Activated effector memory CD4-positive, alpha-beta T cell treated with Interleukin-2 at 50 U/mL for 16 hours (primary cell): ENCODE measurements at regions not wholly inside any gene's neighbourhood (a gene's known extent, or its start where the extent isn't known, plus 50 kb on each side); places are given as distances from the start of the nearest gene placed in this dataset.

ENCODE experiments used
- DNase-seq: peaks from one replicate; pipeline ENCODE4 v3.0.0-alpha.2; 2020

- DNase-seq, result no peak
Measured at GRCh38 chr17:74098136-74099024, 105.1 kb upstream of the RPL38 start.

GRCh38 chr17:74099442-74100340, 103.8 kb upstream of the RPL38 start:
- no peak for DNase-seq

- no peak for DNase-seq
Measured at GRCh38 chr17:74104921-74105320, 98.6 kb upstream of the RPL38 start.

- no peak for DNase-seq
Measured at GRCh38 chr17:74107107-74107506, 96.4 kb upstream of the RPL38 start.

GRCh38 chr17:74108126-74108705, 95.3 kb upstream of the RPL38 start:
- DNase-seq, result no peak

- DNase-seq, result no peak
Measured at GRCh38 chr17:74110467-74110866, 93.0 kb upstream of the RPL38 start.

GRCh38 chr17:74113326-74113725, 90.2 kb upstream of the RPL38 start:
- DNase-seq, result no peak

GRCh38 chr17:74113952-74114351, 89.5 kb upstream of the RPL38 start:
- no peak for DNase-seq

GRCh38 chr17:74114881-74115470, 88.5 kb upstream of the RPL38 start:
- no peak for DNase-seq

GRCh38 chr17:74115586-74115985, 87.9 kb upstream of the RPL38 start:
- DNase-seq, result no peak

- no peak for DNase-seq
Measured at GRCh38 chr17:74116087-74116717, 87.3 kb upstream of the RPL38 start.

- no peak for DNase-seq
Measured at GRCh38 chr17:74117087-74117698, 86.3 kb upstream of the RPL38 start.

- no peak for DNase-seq
Measured at GRCh38 chr17:74117999-74118421, 85.5 kb upstream of the RPL38 start.

- no peak for DNase-seq
Measured at GRCh38 chr17:74118504-74118903, 85.0 kb upstream of the RPL38 start.

GRCh38 chr17:74119049-74119580, 84.4 kb upstream of the RPL38 start:
- DNase-seq, result no peak

GRCh38 chr17:74119965-74120364, 83.5 kb upstream of the RPL38 start:
- no peak for DNase-seq

- DNase-seq, result no peak
Measured at GRCh38 chr17:74123350-74123749, 80.1 kb upstream of the RPL38 start.

- no peak for DNase-seq
Measured at GRCh38 chr17:74123866-74124444, 79.5 kb upstream of the RPL38 start.

- no peak for DNase-seq
Measured at GRCh38 chr17:74125156-74125555, 78.3 kb upstream of the RPL38 start.

GRCh38 chr17:74126179-74126900, 77.1 kb upstream of the RPL38 start:
- no peak for DNase-seq

GRCh38 chr17:74126959-74127358, 76.5 kb upstream of the RPL38 start:
- no peak for DNase-seq
